ENCODE measurements at regions not wholly inside any gene's neighbourhood (a gene's known extent, or its start where the extent isn't known, plus 50 kb on each side); places are given as distances from the start of the nearest gene placed in this dataset.

GRCh38 chr3:72164635-72164978 lies 379.7 kb upstream of the PROK2 start:
- TF ChIP-seq EZH2 (IDR thresholded peaks at IDR 0.05; ENCODE audit: low read depth, unreplicated experiment) (no peak), CTCF (conservative IDR thresholded peaks at IDR 0.05; ENCODE audit: low read depth in 2 of 2) (no peak), EZH2phosphoT487 (IDR thresholded peaks at IDR 0.05; ENCODE audit: unreplicated experiment) (no peak), ZNF114 (CRISPR knock-in tag; IDR thresholded peaks at IDR 0.05) (no peak), REST (IDR thresholded peaks at IDR 0.05; ENCODE audit: unreplicated experiment) (no peak)
